ENCODE measurements at regions not wholly inside any gene's neighbourhood (a gene's known extent, or its start where the extent isn't known, plus 50 kb on each side); places are given as distances from the start of the nearest gene placed in this dataset.

GRCh38 chr2:107322416-107322815, 436.4 kb upstream of the ST6GAL2 start:
- TF ChIP-seq POLR2A (IDR thresholded peaks at IDR 0.05): no peak
- TF ChIP-seq CTCF (IDR thresholded peaks at IDR 0.05 in 4 of 5, conservative IDR thresholded peaks at IDR 0.05 in 1 of 5): no peak

Measured in gastrocnemius medialis (tissue), 4 donors.